COLO668 (cell line): ENCODE measurements at regions not wholly inside any gene's neighbourhood (a gene's known extent, or its start where the extent isn't known, plus 50 kb on each side); places are given as distances from the start of the nearest gene placed in this dataset.
"Not testable (repeated sequence)": the region's sequence is repeated elsewhere in the genome, so short reads cannot be mapped to it uniquely, and the experiment has no call there.

Experiments
- DNase-seq: peaks from one replicate; lab custom pipeline; 2025; ENCODE audit not compliant: unreplicated experiment; lab: John Stamatoyannopoulos, UW

GRCh38 chr13:56332671-56333070 lies 808.0 kb upstream of the PRR20A start:
- no peak for DNase-seq

DNA sequence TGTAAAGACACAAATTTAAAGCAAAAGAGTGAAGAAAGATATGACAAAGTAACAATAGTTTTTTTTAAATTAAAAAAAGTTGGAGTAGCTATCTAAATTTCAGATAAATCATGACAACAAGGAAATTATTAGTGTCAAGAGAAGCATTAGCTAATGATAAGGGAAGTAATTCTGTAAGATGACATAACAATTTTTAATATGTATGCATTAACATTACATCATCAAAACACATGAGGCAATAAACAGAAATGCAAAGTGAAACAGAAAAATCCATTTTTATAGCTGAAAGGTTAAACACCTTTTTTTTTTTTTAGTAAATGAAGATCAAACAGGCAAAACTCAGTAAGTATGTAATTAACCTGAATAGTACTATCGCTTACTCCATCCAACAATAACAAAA lies 804.9 kb upstream of the PRR20A start:
- no peak for DNase-seq

DNA sequence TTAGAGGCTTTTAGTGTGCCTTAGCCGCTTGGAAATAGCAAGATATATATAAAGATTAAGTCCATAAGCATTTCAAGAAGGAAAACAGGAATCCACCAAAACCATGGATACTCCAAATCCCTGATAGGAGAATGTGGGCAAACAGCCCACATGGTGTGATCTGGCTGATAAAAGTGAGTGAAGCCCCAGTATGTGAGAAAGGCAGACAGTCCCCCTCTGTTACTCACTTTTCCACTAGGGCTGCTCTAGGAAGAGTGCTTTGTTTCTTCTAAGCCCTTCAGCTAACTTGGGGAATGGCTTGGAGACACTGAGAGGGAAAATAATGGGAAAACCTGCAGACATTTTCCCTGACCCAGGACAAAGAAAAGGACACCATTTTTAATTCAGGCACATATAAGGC lies 802.3 kb upstream of the PRR20A start:
- no peak for DNase-seq

DNA sequence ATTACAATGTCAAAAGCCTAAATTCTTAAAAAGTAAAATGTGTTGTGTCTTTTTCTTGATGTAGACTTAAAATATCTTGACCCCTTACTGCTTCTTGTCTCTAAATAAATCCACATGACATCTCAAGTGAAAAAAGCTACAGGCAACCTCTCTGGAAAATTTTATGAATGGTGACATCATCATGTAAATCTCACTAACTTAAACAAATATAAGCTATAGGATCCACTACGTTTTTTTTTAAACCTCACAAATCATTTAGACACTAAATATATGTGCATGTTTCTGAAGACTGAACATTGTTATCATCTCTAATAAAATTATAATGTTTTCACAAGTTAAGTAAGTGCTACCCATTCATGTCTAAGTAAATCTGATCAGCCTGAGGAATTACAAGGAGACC lies 793.7 kb upstream of the PRR20A start:
- no peak for DNase-seq

GRCh38 chr13:56349866-56350265 lies 790.9 kb upstream of the PRR20A start:
- no peak for DNase-seq

DNA sequence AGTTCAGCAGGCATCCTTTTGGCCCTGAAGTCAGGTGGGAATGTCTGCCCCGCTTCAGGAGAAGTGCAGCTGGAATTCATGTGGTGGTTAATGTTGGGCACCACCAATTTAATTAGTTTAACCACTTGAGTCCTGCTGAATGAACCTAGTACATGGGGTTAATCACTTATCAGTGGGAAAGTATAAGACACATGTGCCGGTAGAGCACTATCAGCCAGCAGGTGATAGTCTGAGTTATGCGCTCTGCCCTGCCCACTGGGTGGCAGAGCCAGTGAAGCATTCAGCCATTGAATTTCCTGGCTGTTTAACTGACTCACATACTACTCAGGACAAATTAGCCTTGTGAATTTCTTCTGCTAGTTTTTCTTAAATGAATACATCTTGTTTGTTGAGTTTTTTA lies 789.7 kb upstream of the PRR20A start:
- DNase-seq, result peak; percentile 49

DNA sequence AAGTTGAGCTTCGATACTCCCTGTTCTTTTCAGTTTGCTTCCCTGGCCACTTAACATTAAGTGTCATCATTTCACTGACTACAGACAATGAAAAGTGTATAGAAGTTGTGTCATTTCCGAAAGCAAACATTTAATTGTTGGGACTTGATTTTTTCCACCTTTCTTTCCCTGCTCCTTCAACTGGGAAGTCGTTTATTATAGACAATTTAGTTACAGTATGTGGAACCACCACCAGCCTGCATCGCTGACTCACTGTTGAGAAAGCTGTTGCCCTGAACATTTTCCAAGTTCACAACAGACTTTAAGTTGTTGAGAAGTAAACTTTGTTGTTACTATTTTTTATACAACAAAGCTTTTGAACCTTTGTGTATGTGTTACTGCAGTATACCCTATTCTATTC lies 788.4 kb upstream of the PRR20A start:
- DNase-seq, result no peak

GRCh38 chr13:56352901-56353300 lies 787.8 kb upstream of the PRR20A start:
- no peak for DNase-seq

DNA sequence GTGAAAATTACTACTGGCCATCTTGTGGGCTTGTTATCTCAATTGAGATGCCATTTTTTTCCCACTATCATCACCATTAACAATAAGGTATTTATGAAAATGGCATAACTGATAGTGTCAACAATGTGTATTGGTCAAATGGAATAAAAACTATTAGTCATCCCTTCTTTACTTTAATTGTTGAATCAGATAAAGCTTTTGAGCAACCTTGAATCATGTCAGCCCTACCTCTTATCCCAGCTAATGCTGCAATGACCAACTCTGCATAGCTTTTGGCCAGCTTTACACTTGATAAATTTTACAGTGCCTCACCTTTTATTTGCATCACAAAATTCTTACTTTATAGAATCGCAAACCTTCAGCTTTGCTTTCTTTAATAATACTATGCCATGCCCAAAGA lies 784.0 kb upstream of the PRR20A start:
- no peak for DNase-seq

- no peak for DNase-seq
Measured at GRCh38 chr13:56378566-56378965, 762.2 kb upstream of the PRR20A start.

- DNase-seq, result no peak
Measured at GRCh38 chr13:56393549-56393948, 747.2 kb upstream of the PRR20A start.

GRCh38 chr13:56396318-56396717 lies 744.4 kb upstream of the PRR20A start:
- no peak for DNase-seq

- DNase-seq, result no peak
Measured at GRCh38 chr13:56400774-56401173, 739.9 kb upstream of the PRR20A start.

DNA sequence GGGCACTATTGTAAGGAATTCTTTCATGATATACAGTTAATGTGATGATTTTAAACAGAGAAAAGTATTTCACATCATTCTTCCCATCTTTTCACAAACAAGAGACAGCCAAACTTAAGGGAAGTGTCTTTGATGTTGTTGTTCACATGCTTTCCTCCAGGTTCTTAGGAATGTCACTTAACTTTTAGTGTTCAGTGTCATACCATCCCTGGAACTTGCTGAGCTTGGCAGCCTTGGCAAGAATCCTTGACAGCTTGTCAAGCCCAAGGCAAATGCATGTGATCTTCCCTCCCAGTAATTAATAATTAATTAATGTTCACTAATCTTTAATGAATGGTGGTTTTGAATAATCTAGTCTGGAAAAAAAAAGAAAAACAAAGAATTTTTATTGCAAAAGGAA lies 727.9 kb upstream of the PRR20A start:
- DNase-seq, result no peak

GRCh38 chr13:56424246-56424645 lies 716.5 kb upstream of the PRR20A start:
- no peak for DNase-seq

DNA sequence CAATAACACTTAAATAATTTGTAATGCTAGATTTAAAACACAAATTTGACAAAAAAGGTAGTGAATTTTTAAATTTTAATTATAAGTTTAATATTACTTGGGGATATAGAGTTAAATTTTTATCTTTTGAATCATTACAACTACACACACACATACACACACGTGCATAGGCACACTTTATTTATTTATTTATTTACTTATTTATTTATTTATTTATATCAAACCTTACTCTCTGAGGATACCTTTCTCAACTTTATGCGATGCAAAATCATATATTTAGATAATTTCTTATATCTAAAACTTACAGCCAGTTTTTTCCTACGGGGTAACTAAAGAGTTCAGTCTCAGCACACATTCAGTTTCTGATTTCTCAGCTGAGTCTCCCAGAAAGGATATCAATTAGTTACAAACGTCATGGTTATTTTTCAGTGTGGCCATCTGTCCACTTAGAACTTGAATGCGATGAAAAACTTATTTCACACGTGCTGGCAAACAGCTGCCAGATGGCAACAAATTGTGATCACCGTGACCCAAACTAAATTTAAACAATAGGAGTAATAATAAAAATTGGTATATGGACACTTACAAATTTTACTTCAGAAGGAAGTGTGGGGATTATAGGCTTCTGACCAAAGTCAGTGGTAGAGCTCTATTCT lies 683.1 kb upstream of the PRR20A start:
- no peak for DNase-seq

DNA sequence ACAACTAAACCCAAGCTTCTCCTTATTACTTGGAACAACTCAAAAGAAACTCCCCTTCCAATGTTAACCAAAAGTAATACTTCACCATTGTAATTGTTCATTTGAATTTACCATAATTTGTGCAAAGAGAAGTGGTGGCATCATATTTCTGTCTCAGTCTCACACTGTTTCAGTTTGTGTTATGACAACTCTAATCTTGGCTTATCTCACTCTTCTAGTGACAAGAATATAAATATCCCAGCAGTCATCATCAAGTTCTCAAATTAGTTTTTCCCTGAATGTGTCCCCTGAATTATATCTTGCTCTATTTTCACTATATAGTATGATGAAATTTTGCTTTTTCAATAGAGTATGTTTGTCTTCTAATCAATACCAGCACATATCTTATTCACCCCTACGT lies 681.4 kb upstream of the PRR20A start:
- no peak for DNase-seq

DNA sequence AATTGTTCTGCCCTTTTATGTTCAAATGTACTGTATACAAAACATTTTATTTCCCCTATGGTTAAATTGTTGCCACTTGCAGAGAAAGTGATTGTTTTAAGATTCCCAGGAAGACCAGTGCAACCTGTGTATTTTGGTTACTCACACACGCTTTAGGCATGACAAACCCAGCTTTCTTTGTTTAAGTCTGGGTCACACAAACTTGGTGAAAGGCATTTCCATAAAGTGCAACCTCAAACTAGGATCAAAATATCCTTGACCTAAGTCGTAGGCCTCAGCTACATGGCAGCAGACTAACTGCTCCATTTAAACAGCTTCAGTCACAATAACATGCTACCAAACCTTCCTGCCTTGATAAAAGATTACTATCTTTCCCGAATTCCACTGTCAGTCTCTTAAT lies 639.0 kb upstream of the PRR20A start:
- no peak for DNase-seq

- no peak for DNase-seq
Measured at GRCh38 chr13:56510836-56511235, 629.9 kb upstream of the PRR20A start.

DNA sequence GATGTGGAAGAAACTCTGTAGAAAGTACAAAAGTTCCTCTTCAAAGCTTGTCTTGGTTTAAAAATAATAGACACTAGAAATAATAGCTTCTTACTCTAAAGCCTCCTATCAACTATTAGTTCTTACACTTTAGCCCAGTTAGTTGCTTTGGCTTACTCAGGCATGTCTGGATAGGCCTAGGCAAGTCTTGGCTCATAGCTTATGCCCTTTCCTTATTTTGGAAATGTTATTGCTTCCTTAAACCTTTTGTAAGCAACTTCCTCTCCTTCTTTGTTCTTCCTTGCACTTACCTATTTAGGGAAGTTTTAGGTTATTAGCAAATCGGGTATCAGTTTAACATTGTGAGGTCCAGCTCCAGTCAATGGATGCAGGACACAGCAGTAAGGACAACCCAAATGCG lies 628.4 kb upstream of the PRR20A start:
- DNase-seq, result not testable (repeated sequence)

DNA sequence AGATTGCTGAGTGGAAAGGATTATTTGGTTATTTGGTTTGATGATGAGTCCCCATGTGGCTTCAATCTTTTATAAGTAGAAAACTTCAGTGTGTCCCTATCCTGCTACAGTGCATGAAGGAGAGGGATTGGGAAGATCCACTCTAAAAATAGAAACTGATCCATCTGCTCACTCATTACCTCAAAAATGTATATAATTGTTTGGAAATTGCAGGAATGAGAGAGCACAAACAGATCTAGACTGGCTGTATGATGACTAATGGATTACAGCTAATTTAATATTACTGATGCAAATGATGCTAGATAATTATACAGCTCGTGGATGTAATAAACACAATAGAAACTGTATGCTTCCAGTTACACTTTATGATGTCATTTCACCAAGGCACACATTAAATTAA lies 625.3 kb upstream of the PRR20A start:
- no peak for DNase-seq

DNA sequence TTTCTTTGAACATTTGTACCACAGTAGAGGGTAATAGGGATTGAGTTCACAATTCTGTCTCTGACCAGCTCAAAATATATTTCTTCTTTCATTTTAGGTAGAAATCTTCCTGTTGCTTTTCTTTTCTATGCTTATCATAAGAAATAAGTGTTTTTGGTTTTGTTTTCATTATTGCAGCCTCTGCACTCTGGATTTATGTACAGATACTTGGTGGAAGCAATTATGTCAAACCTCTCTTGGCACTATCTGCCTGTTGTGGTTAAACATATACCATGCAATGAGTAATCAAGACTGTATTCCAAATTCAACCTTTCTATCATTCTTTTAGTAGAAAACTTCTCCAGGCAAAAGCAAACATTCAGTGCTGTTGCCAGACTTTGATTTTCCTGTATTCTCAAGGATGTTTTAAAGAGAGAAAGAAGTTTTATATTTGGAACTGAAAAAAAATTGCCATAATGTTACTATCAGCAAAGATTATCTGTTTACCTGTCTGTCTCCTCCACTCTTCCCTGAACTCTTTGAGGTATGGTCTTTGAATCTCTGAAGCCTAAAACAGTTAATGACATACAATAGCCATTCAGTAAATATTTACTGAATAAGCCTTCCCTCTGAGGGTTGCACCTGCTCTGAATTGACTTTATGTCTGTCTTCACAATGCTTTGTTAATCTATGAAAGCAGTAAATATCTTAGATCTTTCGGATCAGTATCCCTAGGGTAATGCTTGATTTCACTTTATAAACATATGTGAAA lies 612.5 kb upstream of the PRR20A start:
- DNase-seq, result peak; percentile 61

GRCh38 chr13:56530096-56530495 lies 610.6 kb upstream of the PRR20A start:
- no peak for DNase-seq
